ENCODE measurements at regions not wholly inside any gene's neighbourhood (a gene's known extent, or its start where the extent isn't known, plus 50 kb on each side); places are given as distances from the start of the nearest gene placed in this dataset.

GRCh38 chr10:113379091-113379490 is 173.8 kb upstream of the HABP2 start:
- DNase-seq: no peak

DNA sequence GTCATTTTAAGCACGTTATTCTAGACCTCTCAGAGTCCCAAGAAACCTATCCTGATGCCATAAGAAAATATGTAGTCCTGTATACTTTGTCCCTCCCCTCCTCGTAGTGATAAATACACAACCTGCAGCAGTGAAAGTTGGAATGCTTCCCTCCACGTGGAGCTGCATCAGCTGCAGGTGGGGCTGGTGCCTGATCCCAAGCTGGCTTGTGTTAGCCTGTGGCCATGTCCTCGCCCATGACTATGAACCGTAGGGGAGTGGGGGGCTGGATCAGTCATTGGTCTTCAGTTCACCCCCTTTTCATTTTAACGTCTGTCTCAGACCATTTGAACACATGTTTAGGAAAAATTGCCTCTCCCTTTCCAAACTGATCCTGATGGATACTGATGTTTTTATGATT is 171.4 kb upstream of the HABP2 start:
- DNase-seq: no peak

DNA sequence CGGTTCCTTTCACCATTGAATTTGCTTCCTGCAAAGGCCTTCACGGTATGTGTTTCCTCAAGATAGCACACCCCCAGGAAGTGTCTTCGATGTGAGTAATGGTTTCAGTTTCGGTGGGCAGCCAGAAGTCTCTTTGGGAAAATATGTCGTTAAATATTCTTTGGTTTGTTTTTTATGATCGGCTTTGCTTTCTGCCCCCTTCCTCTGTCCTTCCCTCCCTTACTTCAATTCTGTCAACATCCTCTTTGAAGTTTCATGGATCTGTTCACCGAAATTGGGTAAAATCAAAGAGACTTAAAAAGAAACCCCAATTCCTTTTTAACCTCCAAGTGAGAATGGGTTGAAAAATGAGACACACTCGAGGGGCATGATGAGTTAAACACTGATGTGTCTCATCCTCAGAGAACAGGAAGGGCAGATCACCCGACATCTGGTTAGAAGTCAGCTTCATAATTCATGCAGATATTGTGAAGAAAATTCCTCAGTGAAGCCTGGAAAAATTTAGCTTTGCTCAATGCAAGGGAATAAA is 170.8 kb upstream of the HABP2 start:
- peak; percentile 72 for DNase-seq

DNA sequence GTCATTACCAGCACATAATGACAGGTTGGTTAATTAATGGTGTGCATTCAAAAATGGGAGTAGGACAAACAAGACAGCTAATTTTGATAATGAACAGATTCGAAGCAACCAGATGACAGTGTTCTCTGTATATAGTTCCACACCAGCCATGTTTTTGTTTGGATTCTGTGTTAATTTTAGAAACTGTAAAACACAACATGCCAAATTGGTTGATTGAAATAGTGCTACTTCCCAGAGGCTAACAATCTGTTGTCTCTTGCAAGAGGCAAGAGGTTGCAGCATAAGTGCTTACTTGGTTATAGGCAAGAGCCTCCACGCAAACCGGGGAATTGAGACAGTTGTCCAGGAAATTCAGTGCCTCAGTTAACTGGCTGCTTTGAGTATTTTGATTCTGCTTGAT is 170.2 kb upstream of the HABP2 start:
- DNase-seq: no peak

- DNase-seq: no peak
These were observed 168.7 kb upstream of the HABP2 start for GRCh38 chr10:113384181-113384580.

DNA sequence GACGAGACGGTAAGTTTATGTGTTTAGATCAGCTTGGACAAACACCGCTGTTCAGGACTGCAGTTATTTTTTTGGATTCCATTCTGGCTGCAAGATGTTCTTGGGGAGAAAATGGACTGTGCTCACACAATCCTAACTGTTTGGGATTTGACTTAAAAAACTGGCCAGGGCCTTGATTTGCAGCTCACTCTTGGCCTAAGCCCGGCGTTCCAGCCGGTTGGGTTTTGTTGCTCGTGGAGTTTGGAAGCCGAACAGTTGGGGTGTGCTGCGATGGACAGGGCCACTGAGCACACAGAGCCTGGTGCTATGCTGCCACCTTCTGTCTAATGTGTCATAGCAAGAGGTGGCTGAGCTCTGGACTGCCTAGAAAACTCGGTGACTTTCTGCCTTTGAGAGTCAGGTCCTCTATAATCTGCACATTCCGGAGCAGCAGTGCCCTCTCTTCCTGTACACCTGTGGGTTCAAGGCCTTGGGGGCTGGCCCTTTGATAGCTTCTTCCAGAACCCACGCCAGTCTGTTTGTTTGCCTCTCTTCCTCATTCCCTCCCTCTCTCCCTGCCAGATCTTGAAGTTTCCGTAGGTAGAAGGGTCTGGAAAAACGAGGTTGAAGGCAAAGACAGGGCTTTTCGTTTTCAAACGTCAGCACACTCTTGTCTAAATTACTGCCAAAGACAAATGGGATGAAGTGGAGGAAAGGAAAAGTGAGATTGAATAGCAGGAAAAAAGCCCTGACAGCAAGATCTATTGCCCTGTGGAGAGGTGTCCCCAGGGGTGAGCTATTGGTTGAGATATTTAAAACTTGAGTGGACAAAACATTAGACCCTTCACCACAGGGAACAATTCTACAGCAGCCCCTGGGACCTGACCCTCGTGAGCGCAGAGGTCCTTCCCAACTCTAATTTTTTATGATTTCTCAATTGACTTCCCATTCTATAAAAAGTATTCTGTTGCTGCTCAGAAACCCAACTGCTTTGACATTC is 167.5 kb upstream of the HABP2 start:
- DNase-seq: peak; percentile 91

DNA sequence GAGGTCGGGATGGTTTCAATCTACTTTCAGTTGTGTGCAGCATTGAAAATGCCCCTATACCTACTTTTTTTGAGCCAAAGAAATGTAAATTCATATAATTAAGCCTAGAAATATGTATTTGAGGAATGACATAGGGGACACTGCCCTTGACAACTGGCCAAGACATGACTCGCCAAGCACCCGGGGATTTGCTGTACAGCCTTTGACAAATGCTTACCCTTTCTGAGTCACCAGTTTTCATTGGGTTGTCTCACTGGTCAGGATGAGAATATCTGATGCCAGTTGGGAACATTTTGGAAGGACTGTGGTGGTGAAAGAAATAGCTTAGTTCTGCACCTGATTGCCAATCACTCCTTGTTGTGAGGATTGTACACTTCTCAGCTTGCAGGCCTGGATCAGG is 166.8 kb upstream of the HABP2 start:
- no peak for DNase-seq

- no peak for DNase-seq
These were observed 162.9 kb upstream of the HABP2 start for GRCh38 chr10:113389969-113390368.

DNA sequence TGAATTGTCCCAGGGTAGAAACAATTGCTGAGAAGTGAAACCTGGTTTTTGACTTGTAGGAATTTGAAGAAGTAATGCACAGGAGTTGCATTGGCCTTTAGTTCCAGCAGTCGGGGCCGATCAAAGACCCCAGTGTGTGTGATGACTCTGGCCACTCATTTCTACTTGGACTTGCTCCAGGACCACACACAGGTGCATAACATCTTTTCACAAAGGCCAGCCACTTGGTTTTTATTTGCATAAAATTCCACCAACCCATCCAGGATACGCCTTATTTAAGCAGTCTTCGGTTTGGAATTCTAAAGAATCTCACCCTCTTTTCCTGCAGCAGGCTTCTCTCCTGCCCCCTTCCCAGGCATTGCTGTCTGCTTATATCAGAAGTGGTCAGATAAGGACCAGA is 162.0 kb upstream of the HABP2 start:
- no peak for DNase-seq

DNA sequence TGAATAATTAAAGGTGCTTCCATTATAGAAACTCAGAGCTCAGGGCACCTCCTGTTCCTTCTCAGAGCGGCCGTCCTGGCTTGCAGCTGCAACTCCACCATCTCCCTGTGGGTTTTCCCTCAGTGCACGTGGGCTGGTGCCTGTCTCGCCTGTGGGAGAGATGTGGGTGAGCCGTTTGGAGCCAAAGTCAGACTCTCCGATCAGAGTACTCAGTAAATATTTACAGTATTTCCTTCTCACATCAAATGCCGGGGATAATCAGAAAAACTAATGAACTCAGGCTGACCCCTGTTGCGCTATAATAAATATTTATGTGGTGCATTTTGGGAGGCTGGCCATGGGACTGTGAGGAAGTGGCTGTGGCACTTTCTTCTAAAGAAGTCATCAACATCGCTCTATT is 155.8 kb upstream of the HABP2 start:
- no peak for DNase-seq

DNA sequence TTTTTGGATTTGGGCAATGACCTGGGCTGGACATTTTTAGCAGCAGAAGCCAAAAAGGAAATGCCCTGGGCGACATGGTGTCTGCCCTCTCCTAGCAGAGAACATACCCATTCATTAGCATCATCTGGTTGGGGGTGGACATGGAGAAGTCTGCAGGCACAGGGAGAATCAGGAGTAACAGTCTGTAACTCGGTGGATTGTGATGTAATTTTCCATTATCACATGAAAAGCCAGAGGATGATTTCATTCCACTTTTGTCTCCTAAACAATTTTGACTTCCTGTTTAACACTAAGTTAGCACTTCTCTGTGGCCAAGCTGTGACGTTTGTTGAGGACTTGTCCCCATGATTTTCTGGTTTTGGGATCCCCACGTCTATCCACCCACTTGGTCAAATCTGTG is 153.8 kb upstream of the HABP2 start:
- no peak for DNase-seq

DNA sequence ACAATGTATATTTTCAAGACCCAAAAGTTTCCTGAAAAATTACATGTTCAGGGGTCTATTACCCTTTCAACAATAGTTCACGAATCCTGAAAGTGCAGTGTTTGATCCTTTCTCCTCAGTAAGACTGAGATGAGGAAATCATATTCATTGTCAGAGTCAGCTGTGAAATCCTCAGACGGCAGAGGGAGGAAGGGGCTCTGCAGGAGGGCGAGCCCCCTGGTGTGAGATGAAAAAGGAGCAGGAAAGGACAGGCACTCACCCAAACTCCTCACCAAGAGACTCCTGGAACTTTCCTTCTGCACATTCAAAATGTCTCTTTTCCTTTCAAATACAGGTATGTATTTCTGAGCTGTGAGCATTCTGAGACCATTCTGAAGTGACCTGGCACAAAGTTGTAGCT is 150.3 kb upstream of the HABP2 start:
- no peak for DNase-seq

DNA sequence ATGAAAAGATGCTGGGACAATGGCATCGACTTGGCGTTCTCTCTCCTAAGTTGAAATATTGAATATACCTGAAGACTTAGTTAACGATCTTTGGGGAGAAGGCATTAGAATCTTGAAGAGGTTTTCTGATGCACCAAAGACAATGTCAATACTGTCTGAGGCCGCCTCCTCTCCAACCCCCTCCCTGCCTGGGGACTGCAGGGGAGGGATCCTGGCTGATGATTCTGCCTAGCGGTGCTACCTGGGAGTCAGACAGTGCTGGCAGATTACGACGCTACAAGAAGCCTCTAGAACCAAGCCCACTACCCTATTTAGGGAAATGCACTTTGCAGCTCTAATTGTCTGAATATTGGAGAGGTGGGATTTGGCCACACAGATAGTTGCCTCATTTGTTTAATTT is 145.6 kb upstream of the HABP2 start:
- no peak for DNase-seq

GRCh38 chr10:113409175-113409574 is 143.7 kb upstream of the HABP2 start:
- DNase-seq: no peak

DNA sequence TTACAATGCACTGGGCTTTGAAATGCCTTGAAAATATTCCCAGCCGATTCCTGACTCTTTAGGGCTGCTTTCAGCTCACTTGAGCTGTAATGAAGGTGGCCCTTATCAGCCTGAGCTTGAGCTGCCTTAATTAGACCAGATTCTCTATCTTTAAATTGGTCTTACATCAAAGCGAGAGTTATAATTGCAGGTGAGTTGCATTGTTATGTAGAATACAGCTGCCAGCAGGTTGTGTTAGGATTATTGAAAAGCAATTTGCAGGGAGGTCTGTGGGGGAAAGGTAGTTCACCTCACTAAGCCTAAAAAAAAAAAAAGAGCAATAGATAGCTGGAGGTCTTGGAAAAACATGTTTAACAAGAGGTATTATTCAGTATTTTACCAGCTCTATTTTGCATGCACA is 142.2 kb upstream of the HABP2 start:
- no peak for DNase-seq

- DNase-seq: no peak
These were observed 141.4 kb upstream of the HABP2 start for GRCh38 chr10:113411456-113411855.

GRCh38 chr10:113412161-113412560 is 140.7 kb upstream of the HABP2 start:
- DNase-seq: no peak

DNA sequence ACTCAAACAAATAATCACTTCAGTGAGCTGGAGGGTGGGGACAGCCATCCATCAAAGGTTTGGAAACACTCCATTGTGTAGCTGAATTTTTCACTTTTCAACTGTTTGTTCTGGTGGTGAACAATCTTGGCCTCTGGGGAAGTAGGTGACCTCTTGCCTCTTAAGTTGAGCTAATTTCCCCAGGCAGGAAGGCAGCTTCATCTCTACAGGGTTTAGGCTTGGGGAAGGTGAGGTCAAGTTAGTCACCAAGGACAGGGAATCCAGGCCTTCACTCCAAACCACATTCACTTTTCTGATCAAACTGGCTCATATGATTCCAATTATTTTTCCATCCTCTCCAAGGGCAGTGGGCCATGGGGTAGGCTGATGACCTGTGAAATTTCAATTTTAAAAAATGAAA is 138.3 kb upstream of the HABP2 start:
- DNase-seq: no peak

DNA sequence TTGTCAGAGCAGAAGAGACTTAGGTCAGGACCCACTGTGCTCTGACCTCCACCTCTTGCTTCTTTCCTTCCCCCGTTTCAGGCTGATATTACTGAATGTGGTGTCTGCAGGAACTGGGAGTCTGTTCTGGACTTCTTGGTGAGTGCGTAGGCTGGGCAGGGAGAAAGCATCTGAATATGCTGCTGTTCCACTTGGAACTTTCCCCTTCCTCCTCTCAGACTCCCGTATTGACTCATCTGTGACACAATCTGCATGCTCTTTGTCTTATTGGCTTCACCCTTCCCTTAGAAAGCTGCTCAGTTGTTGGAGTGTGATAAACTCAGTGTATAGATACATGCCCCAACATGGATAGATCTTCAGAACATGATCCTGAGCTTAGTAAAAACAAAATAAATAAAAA is 137.6 kb upstream of the HABP2 start:
- no peak for DNase-seq

- no peak for DNase-seq
These were observed 132.7 kb upstream of the HABP2 start for GRCh38 chr10:113420057-113420732.

GRCh38 chr10:113420733-113421675 is 131.8 kb upstream of the HABP2 start:
- no peak for DNase-seq

- no peak for DNase-seq
These were observed 130.5 kb upstream of the HABP2 start for GRCh38 chr10:113422371-113422770.
